IMR-90 (cell line): ENCODE measurements at regions not wholly inside any gene's neighbourhood (a gene's known extent, or its start where the extent isn't known, plus 50 kb on each side); places are given as distances from the start of the nearest gene placed in this dataset.

Source experiments
- ATAC-seq: fragments of 200-7000 bp; cut with Tn5 transposase; 2 replicates; pipeline ENCODE4 v1.9.1; 2020; ENCODE audit warnings: low read depth, mild to moderate bottlenecking, moderate library complexity
- BruUV-seq: library from RNA; stranded (reverse); fragments of 400-500 nt; replicated peaks from 2 replicates; lab custom pipeline; 2021; lab: Mats Ljungman, UMichigan
- CTCF ChIA-PET: fragments of 300-600 bp; formaldehyde crosslinking; extraction: SDS; loops from one replicate; lab custom pipeline; 2021; ENCODE audit warnings: antibody characterized with exemption; lab: Yijun Ruan, JAX
- POLR2A ChIA-PET: fragments of 300-600 bp; sonication (Branson Sonifier 250); formaldehyde crosslinking; loops from one replicate; lab custom pipeline; 2022; ENCODE audit warnings: antibody characterized with exemption; ENCODE audit not compliant: unreplicated experiment; lab: Charles Lee
- DNase-seq: peaks from one replicate; pipeline ENCODE4 v3.0.0; 2013
- H2AFZ ChIP-seq: replicated peaks from 2 replicates; pipeline ENCODE3; 2013; ENCODE audit warnings: low read length, mild to moderate bottlenecking; ENCODE audit not compliant: poor library complexity
- H2AK5ac ChIP-seq: 2 replicates; pipeline ENCODE4 v1.6.1; 2013; ENCODE audit warnings: low read depth, low read length, inconsistent platforms
- H2AK9ac ChIP-seq: replicated peaks from 2 replicates; pipeline ENCODE3; 2013; ENCODE audit warnings: mild to moderate bottlenecking, low read depth, low read length, moderate library complexity; ENCODE audit not compliant: poor library complexity
- H2BK120ac ChIP-seq: 2 replicates; pipeline ENCODE4 v1.6.1; 2013; ENCODE audit warnings: low read depth, low read length, inconsistent platforms
- H2BK15ac ChIP-seq: 3 replicates; pipeline ENCODE4 v1.6.1; 2013; ENCODE audit warnings: low read depth, low read length, inconsistent platforms
- H2BK20ac ChIP-seq: 2 replicates; pipeline ENCODE4 v1.6.1; 2013; ENCODE audit warnings: low read depth, mild to moderate bottlenecking, inconsistent platforms, low read length, moderate library complexity
- H2BK5ac ChIP-seq: 2 replicates; pipeline ENCODE4 v1.6.1; 2013; ENCODE audit warnings: mild to moderate bottlenecking, low read depth, low read length, inconsistent platforms; ENCODE audit not compliant: poor library complexity, severe bottlenecking
- H3K14ac ChIP-seq: replicated peaks from 2 replicates; pipeline ENCODE4 v1.6.1; 2013; ENCODE audit warnings: low read depth, low read length, inconsistent platforms
- H3K18ac ChIP-seq: 2 replicates; pipeline ENCODE4 v1.6.1; 2013; ENCODE audit warnings: low read depth, low read length, control low read depth
- H3K23ac ChIP-seq: 2 replicates; pipeline ENCODE4 v1.6.1; 2013; ENCODE audit warnings: low read depth, low read length, inconsistent platforms
- H3K27ac ChIP-seq: 2 replicates; pipeline ENCODE4 v1.5.1; 2013; ENCODE audit warnings: mild to moderate bottlenecking, control low read depth, low read length; ENCODE audit not compliant: insufficient read depth
- H3K27me3 ChIP-seq: 2 replicates; pipeline ENCODE4 v1.6.1; 2013; ENCODE audit warnings: low read length; ENCODE audit not compliant: control insufficient read depth, insufficient read depth
- H3K36me3 ChIP-seq: 2 replicates; pipeline ENCODE4 v1.6.1; 2013; ENCODE audit warnings: low read length, mixed read lengths; ENCODE audit not compliant: control insufficient read depth, insufficient read depth
- H3K4ac ChIP-seq: 2 replicates; pipeline ENCODE4 v1.6.1; 2013; ENCODE audit warnings: low read depth, low read length, inconsistent platforms
- H3K4me1 ChIP-seq: 2 replicates; pipeline ENCODE4 v1.6.1; 2013; ENCODE audit warnings: low read length, mixed read lengths; ENCODE audit not compliant: control insufficient read depth, insufficient read depth
- H3K4me2 ChIP-seq: 2 replicates; pipeline ENCODE4 v1.6.1; 2013; ENCODE audit warnings: low read depth, mild to moderate bottlenecking, control low read depth, low read length, moderate library complexity
- H3K4me3 ChIP-seq: 2 replicates; pipeline ENCODE4 v1.5.1; 2013; ENCODE audit warnings: low read depth, mild to moderate bottlenecking, control low read depth, low read length, moderate library complexity; ENCODE audit not compliant: insufficient read depth
- H3K56ac ChIP-seq: 2 replicates; pipeline ENCODE4 v1.6.1; 2013; ENCODE audit warnings: low read length, inconsistent platforms; ENCODE audit not compliant: insufficient read depth; ENCODE audit errors: extremely low read depth
- H3K79me1 ChIP-seq, 2 experiments: 2 replicates each; pipeline ENCODE4 v1.6.1; 2013; ENCODE audit warnings: low read length in 2 of 2, inconsistent platforms in 1 of 2, low read depth in 1 of 2
- H3K9ac ChIP-seq: 2 replicates; pipeline ENCODE4 v1.6.1; 2013; ENCODE audit warnings: low read depth, low read length, control low read depth
- H3K9me1 ChIP-seq: 2 replicates; pipeline ENCODE4 v1.6.1; 2013; ENCODE audit warnings: low read length, inconsistent platforms; ENCODE audit not compliant: insufficient read depth
- H3K9me3 ChIP-seq: 2 replicates; pipeline ENCODE4 v1.6.1; 2013; ENCODE audit warnings: low read length; ENCODE audit not compliant: control insufficient read depth, insufficient read depth
- H4K20me1 ChIP-seq: 2 replicates; pipeline ENCODE4 v1.6.1; 2013; ENCODE audit warnings: low read length, inconsistent platforms; ENCODE audit not compliant: insufficient read depth
- H4K5ac ChIP-seq: 2 replicates; pipeline ENCODE4 v1.6.1; 2013; ENCODE audit warnings: mild to moderate bottlenecking, low read depth, low read length, control low read depth
- H4K8ac ChIP-seq, 2 experiments: 2 replicates each; pipeline ENCODE4 v1.6.1; 2013; ENCODE audit warnings: low read depth in 2 of 2, low read length in 2 of 2, control low read depth in 1 of 2, inconsistent platforms in 1 of 2
- H4K91ac ChIP-seq: 2 replicates; pipeline ENCODE4 v1.6.1; 2013; ENCODE audit warnings: low read depth, low read length, inconsistent platforms; ENCODE audit not compliant: insufficient read depth
- BHLHE40 ChIP-seq: fragments of 150-350 bp; IDR thresholded peaks from 2 replicates; pipeline ENCODE4 v1.6.1; 2016; ENCODE audit warnings: mild to moderate bottlenecking, low read depth, low read length
- CEBPB ChIP-seq: IDR thresholded peaks from 2 replicates; pipeline ENCODE4 v1.6.1; 2012; ENCODE audit warnings: low read depth, low read length, improper control_type of control experiment
- CHD1 ChIP-seq: IDR thresholded peaks from 2 replicates; pipeline ENCODE4 v1.6.1; 2012; ENCODE audit warnings: low read depth, low read length, improper control_type of control experiment
- FOS ChIP-seq: fragments of 150-350 bp; IDR thresholded peaks from 2 replicates; pipeline ENCODE4 v1.6.1; 2016; ENCODE audit warnings: low read depth, low read length
- MAFK ChIP-seq: IDR thresholded peaks from 2 replicates; pipeline ENCODE4 v1.6.1; 2012; ENCODE audit warnings: low read depth, low read length, improper control_type of control experiment
- MAZ ChIP-seq: IDR thresholded peaks from 2 replicates; pipeline ENCODE4 v1.6.1; 2012; ENCODE audit warnings: low read depth, mild to moderate bottlenecking, low read length, improper control_type of control experiment, moderate library complexity, borderline replicate concordance
- MXI1 ChIP-seq: IDR thresholded peaks from 2 replicates; pipeline ENCODE4 v1.6.1; 2012; ENCODE audit warnings: low read depth, mild to moderate bottlenecking, low read length, moderate library complexity, borderline replicate concordance
- NFE2L2 ChIP-seq: fragments of 150-350 bp; IDR thresholded peaks from 2 replicates; pipeline ENCODE4 v1.6.1; 2016; ENCODE audit warnings: low read depth, mild to moderate bottlenecking, low read length
- POLR2A ChIP-seq: IDR thresholded peaks from 2 replicates; pipeline ENCODE4 v1.6.1; 2012; ENCODE audit warnings: mild to moderate bottlenecking, low read depth, low read length
- RAD21 ChIP-seq: IDR thresholded peaks from 2 replicates; pipeline ENCODE4 v1.6.1; 2012; ENCODE audit warnings: low read length, improper control_type of control experiment
- RCOR1 ChIP-seq: IDR thresholded peaks from 2 replicates; pipeline ENCODE4 v1.6.1; 2012; ENCODE audit warnings: mild to moderate bottlenecking, low read length, improper control_type of control experiment; ENCODE audit not compliant: insufficient replicate concordance
- RFX5 ChIP-seq: IDR thresholded peaks from 2 replicates; pipeline ENCODE4 v1.8.0; 2012; ENCODE audit warnings: low read depth, mild to moderate bottlenecking, low read length, moderate library complexity
- SMC3 ChIP-seq: fragments of 150-350 bp; IDR thresholded peaks from 2 replicates; pipeline ENCODE4 v1.6.1; 2016; ENCODE audit warnings: low read depth, mild to moderate bottlenecking, antibody characterized with exemption, low read length, moderate library complexity
- WGBS, 2 experiments: methylation state at CpG; one replicate each; pipeline versions ENCODE4 v1.1.5 to v1.1.7; 2013; ENCODE audit warnings: missing lambda C conversion rate in 2 of 2; ENCODE audit not compliant: insufficient read length in 1 of 2; ENCODE audit errors: extremely low coverage in 2 of 2; 5-methylcytosine and 5-hydroxymethylcytosine counted together
- dilution Hi-C: fragments of 300-500 bp; cut with HindIII; formaldehyde crosslinking; loops from one replicate; pipeline ENCODE4 v1.14.3; 2018; ENCODE audit warnings: low sequenced_read_pairs; ENCODE audit not compliant: unreplicated experiment
- in situ Hi-C: fragments of 300-500 bp; cut with MboI; formaldehyde crosslinking; loops from 3 replicates; pipeline ENCODE4 v1.14.3; 2019; ENCODE audit warnings: low sequenced_read_pairs, inconsistent platforms, mixed read lengths
- intact Hi-C: fragments of 100-400 bp; cut with micrococcal nuclease; formaldehyde crosslinking; loops from 2 replicates; pipeline ENCODE4 v1.10.0; 2022
- TF ChIP-seq, protein P1 (sequence below): fragments of 150-350 bp; IDR thresholded peaks from 2 replicates; pipeline ENCODE4 v1.6.1; 2017; ENCODE audit warnings: mild to moderate bottlenecking, antibody characterized with exemption, low read length, low read depth
- TF ChIP-seq, protein P2 (sequence below): fragments of 150-350 bp; IDR thresholded peaks from 2 replicates; pipeline ENCODE4 v1.6.1; 2016; ENCODE audit warnings: low read depth, mild to moderate bottlenecking, low read length, moderate library complexity, borderline replicate concordance
- TF ChIP-seq, protein P3 (sequence below): conservative IDR thresholded peaks from 2 replicates; pipeline ENCODE4 v1.5.1; 2012; ENCODE audit warnings: mild to moderate bottlenecking, low read depth, low read length, improper control_type of control experiment

DNA sequence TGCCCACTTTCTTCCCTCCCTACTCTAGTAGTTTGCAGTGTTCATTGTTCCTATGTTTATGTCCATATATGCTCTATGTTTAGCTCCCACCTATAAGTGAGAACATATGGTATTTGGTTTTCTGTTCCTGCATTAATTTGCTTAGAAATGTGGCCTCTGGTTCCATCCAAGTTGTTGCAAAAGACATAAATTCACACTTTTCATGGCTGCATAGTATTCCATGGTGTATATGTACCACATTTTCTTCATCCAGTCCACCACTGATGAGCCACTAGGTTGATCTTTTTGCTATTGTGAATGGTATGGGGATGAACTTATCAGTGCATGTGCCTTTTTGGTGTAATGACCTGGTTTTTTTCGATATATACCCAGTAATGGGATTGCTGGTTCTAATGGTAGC, 1089.1 kb downstream of the GRM8 start:
- H4K8ac ChIP-seq: no peak overlapping the region
- in situ Hi-C loops (no loop called here), dilution Hi-C loops (no loop called here), intact Hi-C loops (no loop called here)
- H2BK15ac ChIP-seq: no peak overlapping the region
- no CpG with 5 or more reads among the region's 1 CpG for WGBS, 2 experiments
- no peak overlapping the region for H4K5ac ChIP-seq
- H3K27me3 ChIP-seq: no peaks in the 10 kb centered on the region
- no peak overlapping the region for H4K91ac ChIP-seq
- H2BK5ac ChIP-seq: no peak overlapping the region
- ATAC-seq (no peak), DNase-seq (no peak)
- no peak overlapping the region for H3K23ac ChIP-seq
- ChIA-PET CTCF (no interaction called here), POLR2A (no interaction called here)
- no peak overlapping the region for H2BK120ac ChIP-seq
- H3K4me1 ChIP-seq: no peaks in the 10 kb centered on the region
- H2AK9ac ChIP-seq: no peak overlapping the region
- no peak overlapping the region for H3K18ac ChIP-seq
- H2AFZ ChIP-seq: no peak overlapping the region
- H3K14ac ChIP-seq: no peak overlapping the region
- no peaks in the 10 kb centered on the region for H3K79me1 ChIP-seq
- H3K27ac ChIP-seq: no peak overlapping the region
- BruUV-seq: no TSS peak
- H4K20me1 ChIP-seq: no peaks in the 10 kb centered on the region
- H2AK5ac ChIP-seq: no peak overlapping the region
- H3K9me3 ChIP-seq: no peaks in the 10 kb centered on the region
- H3K4me3 ChIP-seq: no peak overlapping the region
- H3K4me2 ChIP-seq: no peak overlapping the region
- H3K9me1 ChIP-seq: no peaks in the 10 kb centered on the region
- H3K56ac ChIP-seq: no peak overlapping the region
- no peak overlapping the region for H3K4ac ChIP-seq
- TF ChIP-seq CEBPB: no peak
- no peak for TF ChIP-seq BHLHE40
- no peak for TF ChIP-seq RCOR1
- no peak for TF ChIP-seq CHD1
- TF ChIP-seq, protein P1, sequence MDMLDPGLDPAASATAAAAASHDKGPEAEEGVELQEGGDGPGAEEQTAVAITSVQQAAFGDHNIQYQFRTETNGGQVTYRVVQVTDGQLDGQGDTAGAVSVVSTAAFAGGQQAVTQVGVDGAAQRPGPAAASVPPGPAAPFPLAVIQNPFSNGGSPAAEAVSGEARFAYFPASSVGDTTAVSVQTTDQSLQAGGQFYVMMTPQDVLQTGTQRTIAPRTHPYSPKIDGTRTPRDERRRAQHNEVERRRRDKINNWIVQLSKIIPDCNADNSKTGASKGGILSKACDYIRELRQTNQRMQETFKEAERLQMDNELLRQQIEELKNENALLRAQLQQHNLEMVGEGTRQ: no peak
- no peak for TF ChIP-seq POLR2A
- TF ChIP-seq NFE2L2: no peak
- no peak for TF ChIP-seq MAFK
- TF ChIP-seq MAZ: no peak
- TF ChIP-seq FOS: no peak
- TF ChIP-seq, protein P2, sequence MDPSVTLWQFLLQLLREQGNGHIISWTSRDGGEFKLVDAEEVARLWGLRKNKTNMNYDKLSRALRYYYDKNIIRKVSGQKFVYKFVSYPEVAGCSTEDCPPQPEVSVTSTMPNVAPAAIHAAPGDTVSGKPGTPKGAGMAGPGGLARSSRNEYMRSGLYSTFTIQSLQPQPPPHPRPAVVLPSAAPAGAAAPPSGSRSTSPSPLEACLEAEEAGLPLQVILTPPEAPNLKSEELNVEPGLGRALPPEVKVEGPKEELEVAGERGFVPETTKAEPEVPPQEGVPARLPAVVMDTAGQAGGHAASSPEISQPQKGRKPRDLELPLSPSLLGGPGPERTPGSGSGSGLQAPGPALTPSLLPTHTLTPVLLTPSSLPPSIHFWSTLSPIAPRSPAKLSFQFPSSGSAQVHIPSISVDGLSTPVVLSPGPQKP: no peak
- TF ChIP-seq RFX5: no peak
- TF ChIP-seq SMC3: no peak
- TF ChIP-seq, protein P3, sequence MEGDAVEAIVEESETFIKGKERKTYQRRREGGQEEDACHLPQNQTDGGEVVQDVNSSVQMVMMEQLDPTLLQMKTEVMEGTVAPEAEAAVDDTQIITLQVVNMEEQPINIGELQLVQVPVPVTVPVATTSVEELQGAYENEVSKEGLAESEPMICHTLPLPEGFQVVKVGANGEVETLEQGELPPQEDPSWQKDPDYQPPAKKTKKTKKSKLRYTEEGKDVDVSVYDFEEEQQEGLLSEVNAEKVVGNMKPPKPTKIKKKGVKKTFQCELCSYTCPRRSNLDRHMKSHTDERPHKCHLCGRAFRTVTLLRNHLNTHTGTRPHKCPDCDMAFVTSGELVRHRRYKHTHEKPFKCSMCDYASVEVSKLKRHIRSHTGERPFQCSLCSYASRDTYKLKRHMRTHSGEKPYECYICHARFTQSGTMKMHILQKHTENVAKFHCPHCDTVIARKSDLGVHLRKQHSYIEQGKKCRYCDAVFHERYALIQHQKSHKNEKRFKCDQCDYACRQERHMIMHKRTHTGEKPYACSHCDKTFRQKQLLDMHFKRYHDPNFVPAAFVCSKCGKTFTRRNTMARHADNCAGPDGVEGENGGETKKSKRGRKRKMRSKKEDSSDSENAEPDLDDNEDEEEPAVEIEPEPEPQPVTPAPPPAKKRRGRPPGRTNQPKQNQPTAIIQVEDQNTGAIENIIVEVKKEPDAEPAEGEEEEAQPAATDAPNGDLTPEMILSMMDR: no peak
- TF ChIP-seq MXI1: no peak
- TF ChIP-seq RAD21: no peak
- H3K9ac ChIP-seq: no peak overlapping the region
- no peaks in the 10 kb centered on the region for H3K36me3 ChIP-seq
- no peak overlapping the region for H2BK20ac ChIP-seq
